ENCODE measurements at regions not wholly inside any gene's neighbourhood (a gene's known extent, or its start where the extent isn't known, plus 50 kb on each side); places are given as distances from the start of the nearest gene placed in this dataset.

- no peak for DNase-seq (ENCODE audit: low read depth in 1 of 2, low spot score in 1 of 2)
- H3K4me3 ChIP-seq (replicated peaks; ENCODE audit: insufficient read depth, low read length), result no peak overlapping the region
Measured at GRCh38 chrX:147735364-147735763, 176.4 kb upstream of the FMR1 start.

GRCh38 chrX:147736045-147736444 lies 175.7 kb upstream of the FMR1 start:
- H3K27ac ChIP-seq (replicated peaks), result no peak overlapping the region
- no peaks in the 10 kb centered on the region for H3K27me3 ChIP-seq (ENCODE audit: insufficient read depth, poor library complexity, severe bottlenecking)
- H3K4me3 ChIP-seq (replicated peaks; ENCODE audit: insufficient read depth, low read length), result no peak overlapping the region
- no peak for DNase-seq (ENCODE audit: low read depth in 1 of 2, low spot score in 1 of 2)
- TF ChIP-seq REST (IDR thresholded peaks at IDR 0.05; ENCODE audit: insufficient replicate concordance, low read depth) (no peak), GABPA (IDR thresholded peaks at IDR 0.05; ENCODE audit: low read depth) (no peak), POLR2AphosphoS5 (IDR thresholded peaks at IDR 0.05; ENCODE audit: low read depth) (no peak), SPI1 (IDR thresholded peaks at IDR 0.05; ENCODE audit: borderline replicate concordance, low read depth) (no peak), CTCF (IDR thresholded peaks at IDR 0.05; ENCODE audit: insufficient read depth, low read length) (no peak)

More at GRCh38 chrX:147735364-147735763, 176.4 kb upstream of the FMR1 start:
- Histone ChIP-seq H3K27me3 (ENCODE audit: insufficient read depth, poor library complexity, severe bottlenecking) (no peaks in the 10 kb centered on the region), H3K27ac (replicated peaks) (no peak overlapping the region)
- TF ChIP-seq REST (IDR thresholded peaks at IDR 0.05; ENCODE audit: insufficient replicate concordance, low read depth), result no peak
- TF ChIP-seq GABPA (IDR thresholded peaks at IDR 0.05; ENCODE audit: low read depth), result no peak
- TF ChIP-seq POLR2AphosphoS5 (IDR thresholded peaks at IDR 0.05; ENCODE audit: low read depth), result no peak
- no peak for TF ChIP-seq CTCF (IDR thresholded peaks at IDR 0.05; ENCODE audit: insufficient read depth, low read length)
- no peak for TF ChIP-seq SPI1 (IDR thresholded peaks at IDR 0.05; ENCODE audit: borderline replicate concordance, low read depth)

GRCh38 chrX:147737690-147738089 lies 174.0 kb upstream of the FMR1 start:
- H3K4me3 ChIP-seq (replicated peaks; ENCODE audit: insufficient read depth, low read length), result no peak overlapping the region
- TF ChIP-seq CTCF (IDR thresholded peaks at IDR 0.05; ENCODE audit: insufficient read depth, low read length), result no peak
- TF ChIP-seq GABPA (IDR thresholded peaks at IDR 0.05; ENCODE audit: low read depth), result no peak
- no peak for TF ChIP-seq POLR2AphosphoS5 (IDR thresholded peaks at IDR 0.05; ENCODE audit: low read depth)
- TF ChIP-seq REST (IDR thresholded peaks at IDR 0.05; ENCODE audit: insufficient replicate concordance, low read depth), result no peak
- H3K27me3 ChIP-seq (ENCODE audit: insufficient read depth, poor library complexity, severe bottlenecking), result no peaks in the 10 kb centered on the region
- no peak for DNase-seq (ENCODE audit: low read depth in 1 of 2, low spot score in 1 of 2)
- peak overlapping the region; percentile 71 for H3K27ac ChIP-seq (replicated peaks)
